Gastrocnemius medialis (tissue), 4 donors: ENCODE measurements at regions not wholly inside any gene's neighbourhood (a gene's known extent, or its start where the extent isn't known, plus 50 kb on each side); places are given as distances from the start of the nearest gene placed in this dataset.

Experiments used
- ATAC-seq, 2 donors: fragments of 150-250 bp; one replicate each; pipeline ENCODE4 v1.9.1; 2016
- DNase-seq, 2 donors: peaks; one replicate each; pipeline ENCODE4 v3.0.0-alpha.2; 2019
- H3K27ac ChIP-seq, 4 donors: fragments of 200-600 bp; sonication (generic); 1 replicate in 1 of 4; 2 replicates in 3 of 4; pipeline ENCODE4 v1.5.1; 2016 to 2018; ENCODE audit warnings: mild to moderate bottlenecking in 2 of 4, moderate library complexity in 1 of 4
- H3K27me3 ChIP-seq, 3 donors: fragments of 200-600 bp; sonication (generic) in 2 of 3; 1 replicate in 1 of 3; 2 replicates in 2 of 3; pipeline versions ENCODE4 v1.5.1 to v1.6.0; 2016 to 2019; ENCODE audit warnings: mild to moderate bottlenecking in 1 of 3, moderate library complexity in 1 of 3
- H3K36me3 ChIP-seq, 2 donors: fragments of 200-600 bp; sonication (generic) in 1 of 2; one replicate each; pipeline ENCODE4 v1.5.1; 2017 to 2018
- H3K4me1 ChIP-seq, 2 donors: fragments of 200-600 bp; sonication (generic) in 1 of 2; one replicate each; pipeline ENCODE4 v1.5.1; 2016 to 2017; ENCODE audit warnings: mild to moderate bottlenecking in 2 of 2
- H3K4me3 ChIP-seq, 4 donors: fragments of 200-600 bp; sonication (generic) in 3 of 4; 1 replicate in 1 of 4; 2 replicates in 3 of 4; pipeline ENCODE4 v1.5.1; 2016 to 2019; ENCODE audit warnings: mild to moderate bottlenecking in 2 of 4
- H3K9me3 ChIP-seq, 3 donors: fragments of 200-600 bp; sonication (generic) in 2 of 3; 1 replicate in 1 of 3; 2 replicates in 2 of 3; pipeline ENCODE4 v1.5.1; 2016 to 2019
- POLR2A ChIP-seq, 2 donors: fragments of 450-650 bp; IDR thresholded peaks; one replicate each; pipeline ENCODE4 v1.6.1; 2017; ENCODE audit warnings: antibody characterized with exemption in 2 of 2, mild to moderate bottlenecking in 2 of 2, moderate library complexity in 2 of 2
- in situ Hi-C, 4 donors: fragments of 200-750 bp; cut with MboI; loops; one replicate each; pipeline versions ENCODE4 v1.15.0 to v1.8.0; 2017; ENCODE audit warnings: low sequenced_read_pairs in 4 of 4
- intact Hi-C: fragments of 100-400 bp; cut with DNase I; formaldehyde crosslinking; loops from one replicate; pipeline ENCODE4 v1.15.1; 2023; ENCODE audit warnings: low total_unique reads
- TF ChIP-seq, protein P1 (sequence below), 5 experiments: fragments of 450-650 bp in 3 of 5; fragments of 200-600 bp in 2 of 5; sonication (generic) in 2 of 5; IDR thresholded peaks in 4 of 5; conservative IDR thresholded peaks in 1 of 5; 1 replicate in 4 of 5; 2 replicates in 1 of 5; pipeline ENCODE4 v1.5.1; 2016 to 2019; ENCODE audit warnings: antibody characterized with exemption in 5 of 5, mild to moderate bottlenecking in 3 of 5, moderate library complexity in 3 of 5

DNA sequence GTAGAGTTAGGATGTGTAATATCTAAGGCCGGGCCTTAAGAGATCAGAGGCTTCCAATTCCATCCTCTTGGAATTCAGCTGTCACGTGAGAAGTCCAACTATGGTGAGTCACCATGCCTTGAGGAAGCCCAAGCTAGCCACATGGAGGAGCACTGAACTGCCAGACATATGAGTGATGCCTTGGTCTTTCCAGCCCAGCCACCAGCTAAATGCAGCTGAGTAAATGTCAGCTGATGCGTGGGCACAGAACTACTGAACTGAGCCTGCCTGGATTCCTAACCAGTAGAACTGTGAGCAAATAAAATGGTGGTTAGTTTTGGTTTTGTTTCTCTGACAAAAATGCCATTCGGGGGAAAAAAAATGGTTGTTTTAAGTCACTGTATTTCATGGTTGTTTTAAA lies 153.7 kb upstream of the SERTAD2 start:
- no peak for ATAC-seq
- Histone ChIP-seq H3K36me3 (no peaks in the 10 kb centered on the region), H3K27ac (no peak overlapping the region), H3K4me3 (no peak overlapping the region), H3K4me1 (no peaks in the 10 kb centered on the region), H3K27me3 (no peaks in the 10 kb centered on the region), H3K9me3 (no peaks in the 10 kb centered on the region)
- in situ Hi-C loops (no loop called here), intact Hi-C loops (no loop called here)
- TF ChIP-seq POLR2A (IDR thresholded peaks at IDR 0.05): no peak
- TF ChIP-seq, protein P1, sequence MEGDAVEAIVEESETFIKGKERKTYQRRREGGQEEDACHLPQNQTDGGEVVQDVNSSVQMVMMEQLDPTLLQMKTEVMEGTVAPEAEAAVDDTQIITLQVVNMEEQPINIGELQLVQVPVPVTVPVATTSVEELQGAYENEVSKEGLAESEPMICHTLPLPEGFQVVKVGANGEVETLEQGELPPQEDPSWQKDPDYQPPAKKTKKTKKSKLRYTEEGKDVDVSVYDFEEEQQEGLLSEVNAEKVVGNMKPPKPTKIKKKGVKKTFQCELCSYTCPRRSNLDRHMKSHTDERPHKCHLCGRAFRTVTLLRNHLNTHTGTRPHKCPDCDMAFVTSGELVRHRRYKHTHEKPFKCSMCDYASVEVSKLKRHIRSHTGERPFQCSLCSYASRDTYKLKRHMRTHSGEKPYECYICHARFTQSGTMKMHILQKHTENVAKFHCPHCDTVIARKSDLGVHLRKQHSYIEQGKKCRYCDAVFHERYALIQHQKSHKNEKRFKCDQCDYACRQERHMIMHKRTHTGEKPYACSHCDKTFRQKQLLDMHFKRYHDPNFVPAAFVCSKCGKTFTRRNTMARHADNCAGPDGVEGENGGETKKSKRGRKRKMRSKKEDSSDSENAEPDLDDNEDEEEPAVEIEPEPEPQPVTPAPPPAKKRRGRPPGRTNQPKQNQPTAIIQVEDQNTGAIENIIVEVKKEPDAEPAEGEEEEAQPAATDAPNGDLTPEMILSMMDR (IDR thresholded peaks at IDR 0.05 in 4 of 5, conservative IDR thresholded peaks at IDR 0.05 in 1 of 5): no peak
- DNase-seq: no peak

DNA sequence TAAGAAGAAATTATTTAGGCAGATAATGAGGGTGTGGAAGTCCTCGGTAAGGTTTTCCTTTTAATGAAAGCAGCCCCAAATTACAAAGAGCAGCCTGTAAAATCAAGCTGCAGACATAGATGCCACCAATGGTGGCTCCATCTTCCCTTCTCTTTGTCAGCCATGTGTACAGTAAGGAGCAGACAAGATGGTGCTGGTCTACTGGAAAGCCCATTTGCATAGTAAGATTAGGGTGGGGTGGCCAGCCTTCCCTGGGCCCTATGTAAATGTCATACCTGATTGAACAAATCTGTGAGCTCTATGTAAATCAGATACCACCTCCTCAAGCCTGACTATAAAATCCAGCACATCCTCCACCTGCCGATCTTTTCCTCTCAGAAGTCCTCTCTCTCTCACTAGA lies 154.4 kb upstream of the SERTAD2 start:
- TF ChIP-seq, protein P1 (IDR thresholded peaks at IDR 0.05 in 4 of 5, conservative IDR thresholded peaks at IDR 0.05 in 1 of 5): no peak
- no peak for TF ChIP-seq POLR2A (IDR thresholded peaks at IDR 0.05)
- intact Hi-C loops: no loop called here

DNA sequence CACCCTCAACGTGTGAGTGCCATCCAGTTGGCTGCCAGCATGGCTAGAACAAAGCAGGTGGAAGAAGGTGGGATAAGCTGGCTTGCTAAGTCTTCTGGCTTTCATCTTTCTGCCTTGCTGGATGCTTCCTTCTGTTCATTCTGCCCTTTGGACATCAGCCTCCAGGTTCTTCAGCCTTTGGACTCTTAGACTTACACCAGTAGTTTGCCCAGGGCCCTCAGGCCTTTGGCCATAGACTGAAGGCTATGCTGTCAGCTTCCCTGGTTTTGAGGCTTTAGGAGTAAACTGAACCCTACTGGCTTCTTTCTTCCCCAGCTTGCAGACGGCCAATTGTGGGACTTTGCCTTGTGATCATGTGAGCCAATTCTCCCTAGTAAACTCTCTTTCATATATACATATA lies 155.0 kb upstream of the SERTAD2 start:
- no peaks in the 10 kb centered on the region for H3K36me3 ChIP-seq
- no peaks in the 10 kb centered on the region for H3K9me3 ChIP-seq
- no peak overlapping the region for H3K27ac ChIP-seq
- H3K4me1 ChIP-seq: no peaks in the 10 kb centered on the region
- in situ Hi-C loops: no loop called here
- no peaks in the 10 kb centered on the region for H3K27me3 ChIP-seq
- intact Hi-C loops: no loop called here
- no peak for TF ChIP-seq POLR2A (IDR thresholded peaks at IDR 0.05)
- TF ChIP-seq, protein P1 (IDR thresholded peaks at IDR 0.05 in 4 of 5, conservative IDR thresholded peaks at IDR 0.05 in 1 of 5): no peak
- DNase-seq (no peak), ATAC-seq (no peak)
- no peak overlapping the region for H3K4me3 ChIP-seq

More for the DNA sequence above, 154.4 kb upstream of the SERTAD2 start:
- in situ Hi-C loops: no loop called here
- Histone ChIP-seq H3K27me3 (no peaks in the 10 kb centered on the region), H3K36me3 (no peaks in the 10 kb centered on the region), H3K4me1 (no peaks in the 10 kb centered on the region), H3K27ac (no peak overlapping the region), H3K4me3 (no peak overlapping the region), H3K9me3 (no peaks in the 10 kb centered on the region)
- DNase-seq (no peak), ATAC-seq (no peak)

DNA sequence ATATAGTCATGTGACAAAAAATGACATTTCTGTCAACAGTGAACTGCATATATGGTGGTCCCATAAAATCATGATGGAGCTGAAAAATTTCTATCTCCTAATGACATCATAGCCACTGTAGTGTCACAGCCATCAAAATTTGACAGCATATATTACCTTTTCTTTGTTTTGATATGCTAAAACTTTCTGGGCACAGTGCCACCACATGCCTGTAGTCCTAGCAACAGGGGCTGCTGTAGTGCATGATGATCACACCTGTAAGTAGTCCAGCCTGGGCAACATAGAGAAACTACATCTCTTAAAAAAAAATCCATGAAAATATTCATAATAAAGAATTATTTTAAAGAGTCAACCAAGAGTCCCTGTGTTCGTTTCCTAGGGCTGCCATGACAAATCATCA lies 155.5 kb upstream of the SERTAD2 start:
- Histone ChIP-seq H3K4me3 (no peak overlapping the region), H3K4me1 (no peaks in the 10 kb centered on the region), H3K36me3 (no peaks in the 10 kb centered on the region), H3K9me3 (no peaks in the 10 kb centered on the region), H3K27me3 (no peaks in the 10 kb centered on the region), H3K27ac (no peak overlapping the region)
- ATAC-seq: no peak
- in situ Hi-C loops: no loop called here
- intact Hi-C loops: no loop called here
- no peak for DNase-seq
- no peak for TF ChIP-seq POLR2A (IDR thresholded peaks at IDR 0.05)
- TF ChIP-seq, protein P1 (IDR thresholded peaks at IDR 0.05 in 4 of 5, conservative IDR thresholded peaks at IDR 0.05 in 1 of 5): no peak

DNA sequence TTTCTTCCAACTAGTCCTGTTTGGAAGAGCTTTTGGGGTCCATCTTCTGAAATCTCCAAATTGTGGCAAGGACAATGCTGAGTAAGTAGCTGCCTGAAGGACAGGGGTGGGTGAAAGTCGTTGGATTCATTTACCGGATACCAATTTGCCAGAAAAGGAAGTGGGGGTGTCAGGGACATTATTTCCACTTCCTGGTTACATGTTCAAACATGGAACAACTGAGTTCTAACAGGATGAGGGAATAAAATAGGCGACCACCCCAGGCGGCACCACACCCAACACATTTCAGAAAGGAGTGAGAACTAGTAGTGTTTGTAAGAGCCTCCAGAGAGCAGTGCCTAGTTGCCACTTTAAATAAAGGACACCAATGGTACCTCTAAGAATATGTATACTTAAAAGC lies 158.6 kb upstream of the SERTAD2 start:
- TF ChIP-seq, protein P1 (IDR thresholded peaks at IDR 0.05 in 4 of 5, conservative IDR thresholded peaks at IDR 0.05 in 1 of 5): no peak
- TF ChIP-seq POLR2A (IDR thresholded peaks at IDR 0.05): no peak
- DNase-seq (no peak), ATAC-seq (no peak)
- intact Hi-C loops: no loop called here
- H3K27ac ChIP-seq: no peak overlapping the region
- no peak overlapping the region for H3K4me3 ChIP-seq
- no peaks in the 10 kb centered on the region for H3K36me3 ChIP-seq
- H3K27me3 ChIP-seq: no peaks in the 10 kb centered on the region
- in situ Hi-C loops: no loop called here
- H3K4me1 ChIP-seq: no peaks in the 10 kb centered on the region
- H3K9me3 ChIP-seq: no peaks in the 10 kb centered on the region
